ENCODE measurements at regions not wholly inside any gene's neighbourhood (a gene's known extent, or its start where the extent isn't known, plus 50 kb on each side); places are given as distances from the start of the nearest gene placed in this dataset.
"Not testable (repeated sequence)": the region's sequence is repeated elsewhere in the genome, so short reads cannot be mapped to it uniquely, and the experiment has no call there.

DNA sequence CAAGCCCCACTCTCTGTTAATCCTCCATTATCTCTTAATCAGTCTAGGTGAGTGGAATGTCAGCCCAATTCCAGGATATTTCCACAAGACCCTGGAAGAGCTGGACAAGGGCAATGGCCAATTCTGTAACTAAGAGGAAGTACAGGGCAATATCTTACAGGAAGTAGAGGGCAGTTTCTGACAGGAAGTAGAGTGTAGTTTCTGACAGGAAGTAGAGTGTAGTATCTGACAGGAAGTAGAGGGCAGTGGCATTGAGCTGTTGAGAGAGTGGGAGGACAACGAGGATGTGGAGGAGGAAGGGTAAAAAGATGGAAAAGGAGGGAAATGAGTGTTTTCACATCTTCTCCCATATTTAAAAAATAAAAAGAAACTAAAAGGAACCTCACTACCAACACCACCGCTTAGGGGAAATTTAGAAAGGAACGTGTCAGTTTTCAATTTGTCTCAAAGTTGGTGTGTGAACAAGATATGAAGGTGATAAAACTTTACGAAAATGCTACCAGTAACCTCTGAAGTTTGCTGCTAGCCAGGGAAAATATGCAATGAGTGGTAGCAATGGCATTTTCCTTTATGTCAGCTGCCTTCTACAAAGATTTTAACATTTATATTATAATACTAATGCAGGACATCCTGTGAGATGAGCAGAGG, 430.9 kb upstream of the HNRNPA3 start:
- DNase-seq, result no peak

DNA sequence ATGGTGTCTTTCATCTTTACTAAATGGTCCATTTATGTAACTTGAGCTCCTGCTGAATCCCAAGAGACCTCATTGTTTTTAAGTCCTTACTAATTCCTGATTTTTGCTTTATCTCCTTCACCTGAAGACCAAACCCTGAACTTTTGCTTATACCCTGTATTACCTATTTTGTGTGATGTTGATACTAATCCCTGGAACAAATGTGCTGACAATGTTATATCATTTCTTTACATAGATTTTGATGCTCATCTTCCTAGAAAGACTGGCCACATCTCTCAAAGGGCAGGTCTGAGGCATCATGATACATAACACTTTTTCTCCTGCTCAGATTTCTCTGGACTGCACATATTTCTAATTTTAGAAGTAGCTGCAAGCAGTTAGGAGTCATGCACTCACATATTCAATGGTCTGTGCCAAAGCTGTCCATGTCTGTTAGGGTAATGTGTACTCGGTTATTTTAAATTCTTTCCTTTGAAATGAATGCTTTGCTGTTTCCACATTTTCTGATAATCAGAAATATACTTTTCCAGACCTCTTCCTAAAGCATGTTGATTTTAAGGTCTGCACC, 427.9 kb upstream of the HNRNPA3 start:
- no peak for DNase-seq

DNA sequence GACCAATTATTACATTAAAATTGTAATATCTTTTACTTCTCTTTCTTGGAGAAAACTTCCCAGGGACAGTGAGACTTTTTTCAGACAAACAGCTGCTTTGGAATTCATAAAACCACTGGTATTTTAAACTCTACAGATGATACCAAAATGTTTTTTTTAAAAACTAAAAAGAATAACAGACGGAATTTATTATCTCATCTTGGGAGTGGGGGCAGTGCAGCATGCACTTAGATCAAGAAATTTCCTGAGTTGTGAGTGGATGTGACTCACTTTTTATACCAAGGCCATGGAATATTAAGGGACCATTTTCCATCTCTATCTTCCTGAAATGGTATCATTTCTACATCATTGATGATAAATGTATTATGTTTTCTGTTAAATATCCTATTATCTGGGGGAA, 422.8 kb upstream of the HNRNPA3 start:
- no peak for DNase-seq

DNA sequence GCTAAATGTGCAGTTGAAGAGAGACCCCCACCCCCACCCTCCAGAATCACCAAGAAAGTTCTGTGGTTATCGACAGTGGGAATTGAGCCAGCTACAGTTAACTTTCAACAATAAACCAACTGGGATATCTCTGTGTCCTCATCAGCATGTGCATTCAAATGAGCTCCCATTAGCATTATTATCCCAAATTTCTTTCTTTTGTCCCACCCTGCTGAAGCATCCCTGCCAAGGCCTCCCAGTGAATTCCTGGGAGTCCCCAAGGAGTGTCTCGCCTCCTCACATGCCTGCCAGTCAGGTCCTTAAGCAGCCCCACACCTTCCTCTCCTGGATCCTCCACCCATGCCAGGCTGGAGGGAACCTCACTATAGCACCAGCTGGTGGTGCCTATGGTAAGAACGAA, 422.1 kb upstream of the HNRNPA3 start:
- no peak for DNase-seq

DNA sequence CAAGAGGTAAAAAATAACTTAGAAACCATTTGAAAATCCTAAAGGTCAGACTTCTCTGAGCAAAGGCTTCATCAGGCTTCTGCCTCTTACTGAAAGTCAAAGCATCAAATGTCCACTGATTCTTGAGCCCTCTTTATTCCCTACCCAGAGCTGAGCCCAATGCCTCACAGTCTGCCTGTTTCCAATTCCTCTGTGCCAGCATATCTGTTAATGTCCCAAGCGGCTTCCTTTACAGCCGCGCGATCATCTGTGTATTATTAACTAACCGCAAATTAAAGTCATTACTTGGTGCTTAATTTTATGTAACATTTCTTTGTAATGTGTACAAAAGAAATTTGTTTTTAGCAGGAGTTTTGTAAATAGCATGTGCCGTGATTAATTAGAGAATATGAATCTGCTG, 418.8 kb upstream of the HNRNPA3 start:
- DNase-seq, result no peak

DNA sequence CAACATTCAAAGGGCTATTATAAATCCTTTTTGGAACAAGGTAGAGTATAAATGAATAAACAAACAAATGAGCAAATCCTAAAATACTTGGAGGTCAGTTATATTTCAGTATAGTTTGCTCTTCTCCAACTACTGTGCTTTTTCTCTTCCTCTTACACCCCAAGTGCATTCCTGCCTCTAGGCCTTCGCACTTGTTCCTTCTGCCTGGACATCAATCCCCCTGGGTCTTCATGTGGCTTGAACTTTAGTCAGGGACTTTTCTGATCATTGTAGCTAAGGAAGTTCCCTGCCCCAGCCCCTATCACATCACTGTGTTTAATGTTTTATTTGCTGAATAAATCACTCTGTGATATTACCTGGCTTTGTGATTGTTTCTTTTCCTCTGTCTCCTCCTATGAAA, 418.2 kb upstream of the HNRNPA3 start:
- DNase-seq, result no peak

DNA sequence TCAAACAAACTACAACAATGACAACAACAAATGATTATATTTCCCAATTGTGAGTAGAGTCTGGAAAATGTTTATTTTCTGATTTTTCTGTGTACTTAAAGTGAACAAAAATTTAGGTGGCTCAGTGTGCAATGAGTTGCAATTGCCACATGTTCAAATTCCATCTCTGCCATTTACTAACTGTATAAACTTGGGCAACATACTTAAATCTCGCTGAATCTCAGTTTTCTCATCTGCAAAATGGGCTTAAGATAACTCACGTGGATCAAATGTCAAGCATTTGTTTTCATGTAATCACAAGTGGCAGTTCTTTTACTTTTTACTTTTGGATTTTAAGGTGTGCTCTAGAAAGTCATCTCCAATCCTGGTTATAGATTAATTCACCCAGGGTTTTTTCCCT, 416.8 kb upstream of the HNRNPA3 start:
- no peak for DNase-seq

DNA sequence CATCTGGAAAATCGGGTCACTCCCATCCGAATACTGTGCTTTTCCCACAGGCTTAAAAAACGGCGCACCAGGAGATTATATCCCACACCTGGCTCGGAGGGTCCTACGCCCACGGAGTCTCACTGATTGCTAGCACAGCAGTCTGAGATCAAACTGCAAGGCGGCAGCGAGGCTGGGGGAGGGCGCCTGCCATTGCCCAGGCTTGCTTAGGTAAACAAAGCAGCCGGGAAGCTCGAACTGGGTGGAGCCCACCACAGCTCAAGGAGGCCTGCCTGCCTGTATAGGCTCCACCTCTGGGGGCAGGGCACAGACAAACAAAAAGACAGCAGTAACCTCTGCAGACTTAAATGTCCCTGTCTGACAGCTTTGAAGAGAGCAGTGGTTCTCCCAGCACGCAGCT, 415.9 kb upstream of the HNRNPA3 start:
- DNase-seq, result not testable (repeated sequence)

DNA sequence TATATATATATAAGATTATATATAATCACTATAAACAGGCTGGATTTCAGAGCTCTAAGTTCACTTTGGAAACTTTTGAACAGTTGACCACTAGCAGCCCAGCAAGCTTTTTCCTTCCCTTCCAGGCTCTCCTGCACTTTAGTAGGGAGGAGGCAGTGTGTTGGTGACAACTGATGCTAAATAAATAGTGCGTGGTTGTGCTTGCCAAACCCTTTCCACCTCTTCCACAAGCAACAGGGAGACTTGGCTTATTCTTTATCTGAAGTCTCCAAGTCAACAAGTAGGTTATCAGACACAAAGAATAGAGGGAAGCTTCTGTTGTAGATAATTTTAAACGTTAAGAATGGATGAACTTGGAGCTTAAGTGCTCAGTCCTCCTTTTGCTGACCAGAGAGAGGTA, 408.2 kb upstream of the HNRNPA3 start:
- DNase-seq, result no peak

DNA sequence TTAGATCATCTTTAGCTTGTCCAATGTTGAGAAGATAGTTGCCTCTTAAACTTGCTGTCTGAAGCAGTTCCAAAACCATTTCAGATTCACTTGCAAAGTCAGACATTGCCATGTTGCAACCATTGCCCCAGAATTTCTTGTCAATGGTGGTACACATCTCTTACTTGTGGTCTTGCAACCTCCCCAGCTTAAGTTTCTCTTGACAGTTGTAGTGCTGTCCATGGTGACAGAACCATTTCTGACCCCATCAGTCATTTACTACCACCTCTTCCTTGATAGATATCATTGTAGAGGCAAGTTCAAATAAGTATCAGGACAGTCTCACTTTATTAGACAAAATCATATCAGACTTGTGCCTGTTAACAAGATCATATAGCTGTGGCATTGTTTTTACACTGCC, 407.2 kb upstream of the HNRNPA3 start:
- no peak for DNase-seq

DNA sequence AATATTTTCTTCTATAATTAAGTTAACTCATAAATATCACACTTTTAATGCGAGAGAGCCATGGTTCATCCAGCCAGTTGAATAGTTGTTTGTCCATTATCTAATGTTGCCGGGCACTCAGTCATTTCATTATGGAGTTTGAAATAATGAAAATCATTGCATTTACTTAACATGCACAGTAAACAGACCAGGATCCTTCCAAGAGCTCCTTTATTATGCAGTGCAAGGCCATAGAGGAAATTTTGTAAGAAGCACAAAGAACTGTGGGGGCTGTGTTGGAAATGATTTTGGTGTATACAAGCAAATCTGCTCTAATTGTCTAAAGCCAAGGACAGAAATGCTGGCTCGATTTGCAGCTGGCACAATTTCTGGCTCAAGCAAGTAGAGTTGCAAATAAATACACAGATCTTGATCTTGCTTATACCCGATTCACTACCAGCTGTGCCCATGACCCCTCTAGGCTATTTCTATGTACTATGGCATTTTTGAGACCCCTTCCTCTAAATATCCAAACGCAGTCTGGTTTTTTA, 400.3 kb upstream of the HNRNPA3 start:
- no peak for DNase-seq

DNA sequence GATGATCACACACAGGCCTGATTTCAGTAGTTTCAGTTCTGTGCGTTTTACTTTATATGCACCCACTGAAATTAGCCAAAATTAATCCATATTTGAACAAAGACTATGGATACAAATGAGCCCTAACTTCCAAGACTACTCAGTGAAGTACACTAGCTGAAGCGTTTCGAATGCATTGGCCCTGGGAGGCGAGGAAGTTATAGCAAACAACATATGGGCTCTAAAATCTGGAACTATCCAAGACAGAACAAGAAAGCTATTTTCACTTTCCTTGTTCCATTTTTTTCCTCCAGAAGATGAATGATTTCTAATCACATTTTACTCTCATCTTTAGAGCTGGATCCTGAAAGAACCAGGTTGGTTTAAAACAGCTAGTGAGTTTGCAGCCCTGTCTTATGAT, 399.4 kb upstream of the HNRNPA3 start:
- DNase-seq, result no peak

DNA sequence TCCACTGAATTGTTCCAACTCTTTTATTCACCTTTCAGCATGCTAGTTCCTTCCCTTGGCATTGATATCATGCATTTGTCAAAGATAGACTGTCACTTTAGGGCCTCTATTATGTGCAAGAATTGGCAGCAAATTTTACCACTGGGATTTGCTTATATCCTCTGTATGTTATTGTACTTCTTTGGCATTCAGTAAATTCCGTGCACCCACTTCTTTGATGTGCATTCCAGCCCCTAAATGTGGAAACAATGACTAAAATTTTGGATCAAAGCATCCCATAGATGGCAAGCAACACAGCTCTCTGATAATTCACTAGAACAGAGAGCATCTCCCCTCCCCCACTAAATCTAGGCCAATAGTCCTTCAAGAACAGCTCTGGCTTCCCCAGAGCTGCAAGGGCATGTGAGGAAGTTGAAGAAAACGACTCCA, 399.0 kb upstream of the HNRNPA3 start:
- DNase-seq, result no peak

DNA sequence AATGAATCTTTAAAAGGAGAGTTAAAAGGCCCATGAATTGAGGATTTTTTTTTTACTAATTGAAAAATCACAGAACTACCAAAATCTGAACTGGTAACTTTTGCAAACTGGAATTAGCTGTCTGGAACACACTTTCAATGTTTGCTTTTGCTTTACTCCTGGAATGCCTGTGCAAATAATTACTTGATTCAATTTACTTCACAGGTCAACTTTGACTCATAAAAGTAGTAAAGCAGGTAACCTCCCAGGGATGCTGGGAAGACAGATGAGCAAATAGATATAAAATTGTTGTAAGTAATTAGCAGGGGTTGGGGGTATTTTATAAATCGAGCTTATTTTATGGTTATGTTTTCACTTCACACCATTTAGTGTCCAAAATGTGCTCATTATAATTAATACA, 398.3 kb upstream of the HNRNPA3 start:
- no peak for DNase-seq

DNA sequence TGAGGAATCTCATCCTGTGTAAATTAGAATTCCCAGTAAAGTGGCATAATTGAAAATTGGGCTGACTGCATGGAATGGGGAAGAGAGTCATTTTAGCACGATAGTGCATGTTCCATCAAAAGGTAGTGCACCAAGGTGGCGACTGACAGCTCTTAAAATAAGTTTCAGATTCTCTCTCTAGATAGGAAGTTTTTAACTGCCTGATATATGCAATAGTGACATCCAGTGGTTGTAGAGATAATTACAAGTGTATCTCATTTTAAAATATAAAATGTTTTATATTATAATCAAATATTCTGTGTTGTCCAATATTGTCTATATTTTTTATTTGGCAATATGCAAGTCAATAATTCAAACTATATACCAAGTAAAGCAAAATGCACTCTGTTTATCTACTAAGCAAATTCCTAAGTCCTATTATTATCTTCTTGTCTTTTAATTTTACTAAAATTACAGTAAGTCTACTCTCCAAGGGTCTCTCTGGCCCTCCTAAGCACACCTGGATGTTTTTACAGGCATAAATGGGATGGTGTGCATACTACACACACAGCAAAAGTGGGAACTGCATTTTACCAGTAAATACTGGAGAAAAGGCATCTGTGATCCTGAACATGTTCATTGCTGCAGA, 397.7 kb upstream of the HNRNPA3 start:
- DNase-seq, result no peak

DNA sequence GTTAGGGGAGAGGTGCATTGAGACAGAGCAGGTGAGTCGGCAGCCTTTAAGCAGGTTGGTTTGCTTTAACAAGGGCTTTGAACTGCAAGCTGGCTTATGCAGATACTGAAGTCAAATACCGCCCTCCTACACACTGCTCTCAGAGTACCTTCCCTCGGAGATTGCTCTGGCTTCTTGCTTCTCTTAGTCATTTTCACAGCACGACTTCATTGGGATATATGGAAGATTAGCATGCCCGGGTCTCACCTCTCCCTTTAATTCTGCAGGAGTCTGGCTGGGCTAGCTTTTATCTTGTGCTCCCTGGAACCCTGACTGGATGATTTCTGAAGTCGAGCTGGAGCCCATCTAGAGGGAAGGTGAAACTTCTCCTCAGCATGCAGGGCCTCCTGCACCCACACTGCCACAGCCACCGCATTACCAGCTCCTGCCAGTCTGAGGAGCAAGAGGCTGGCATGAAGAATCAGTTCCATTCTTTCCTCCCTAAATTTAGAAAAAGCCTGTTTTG, 395.5 kb upstream of the HNRNPA3 start:
- no peak for DNase-seq

DNA sequence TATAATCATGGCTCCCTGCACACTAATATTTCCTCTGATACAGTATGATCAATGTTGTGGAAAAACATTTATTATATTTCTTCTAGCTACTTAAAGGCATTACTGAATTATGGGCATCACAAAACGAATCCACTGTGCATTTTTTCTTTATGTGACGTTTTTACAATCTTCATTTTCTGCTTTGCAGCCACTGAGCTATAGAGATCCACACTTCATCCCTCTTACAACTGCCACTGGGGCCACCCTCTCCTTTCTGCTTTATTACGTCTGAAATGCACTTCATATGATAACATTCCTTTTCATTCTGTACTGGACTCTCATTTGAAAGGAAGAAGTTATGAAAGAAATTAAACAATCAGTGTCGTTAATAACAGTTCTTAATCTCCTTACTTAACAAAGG, 394.5 kb upstream of the HNRNPA3 start:
- no peak for DNase-seq

DNA sequence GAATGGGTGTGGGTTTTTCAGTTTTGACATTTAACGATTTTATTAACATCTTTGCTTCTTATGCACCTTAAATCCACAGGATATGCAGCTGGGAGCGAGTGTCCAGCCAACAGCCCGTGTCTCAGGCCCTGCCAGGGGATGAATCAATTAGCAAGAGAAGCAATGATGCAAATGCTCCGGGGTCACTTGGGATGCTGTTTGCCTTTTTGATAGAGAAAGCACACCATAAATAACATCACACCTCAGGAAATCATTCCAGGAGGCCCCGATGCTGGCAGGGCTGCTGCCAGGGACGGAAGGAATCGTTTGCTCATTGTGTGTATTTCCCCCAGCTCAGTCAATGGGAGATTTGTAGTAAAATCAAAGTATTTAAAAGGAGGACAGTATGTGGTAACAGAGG, 394.0 kb upstream of the HNRNPA3 start:
- DNase-seq, result no peak

DNA sequence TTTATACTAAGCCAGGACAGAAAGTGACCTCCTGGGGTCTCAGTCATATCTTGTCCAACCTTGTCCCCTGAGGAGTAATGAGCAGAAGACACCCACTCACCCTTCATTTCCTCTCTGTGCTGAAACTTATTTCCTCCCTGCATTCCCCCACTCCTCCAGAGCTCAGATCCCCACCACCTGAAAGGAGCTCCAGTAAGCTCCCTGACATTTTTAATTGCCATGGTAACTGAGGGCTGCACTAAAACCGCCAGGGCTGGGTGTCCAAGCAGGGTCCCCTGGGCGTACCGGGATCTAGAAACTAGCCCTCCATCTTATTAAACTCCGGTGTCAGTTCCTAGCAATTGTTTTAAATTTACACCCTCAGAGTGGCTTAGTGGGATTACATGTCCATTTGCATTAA, 393.3 kb upstream of the HNRNPA3 start:
- DNase-seq, result no peak

DNA sequence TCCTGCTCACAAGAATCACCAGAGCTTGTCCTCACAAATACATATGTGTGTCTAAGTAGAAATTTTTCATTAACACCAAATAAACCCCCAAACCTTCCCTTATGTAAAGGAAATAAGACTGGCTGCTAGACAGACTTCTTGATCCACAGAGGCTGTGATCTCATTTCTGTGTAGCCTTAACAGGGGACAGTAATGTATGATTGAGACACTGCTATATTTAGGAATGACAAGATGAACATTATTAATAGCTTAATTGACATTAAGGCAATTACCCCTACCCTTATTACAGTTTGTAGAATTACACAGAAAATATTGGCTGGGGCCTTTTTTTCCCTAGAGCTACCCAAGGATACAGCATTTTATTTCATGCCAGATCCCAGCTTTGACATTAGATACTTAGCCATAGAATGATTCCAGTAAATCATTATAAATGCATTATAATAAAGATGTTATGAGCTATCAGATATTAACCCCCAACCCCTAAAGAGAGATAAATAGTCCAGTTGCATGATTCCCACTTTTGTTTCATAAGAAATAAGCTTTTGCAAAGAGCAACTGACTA, 392.1 kb upstream of the HNRNPA3 start:
- DNase-seq, result no peak

DNA sequence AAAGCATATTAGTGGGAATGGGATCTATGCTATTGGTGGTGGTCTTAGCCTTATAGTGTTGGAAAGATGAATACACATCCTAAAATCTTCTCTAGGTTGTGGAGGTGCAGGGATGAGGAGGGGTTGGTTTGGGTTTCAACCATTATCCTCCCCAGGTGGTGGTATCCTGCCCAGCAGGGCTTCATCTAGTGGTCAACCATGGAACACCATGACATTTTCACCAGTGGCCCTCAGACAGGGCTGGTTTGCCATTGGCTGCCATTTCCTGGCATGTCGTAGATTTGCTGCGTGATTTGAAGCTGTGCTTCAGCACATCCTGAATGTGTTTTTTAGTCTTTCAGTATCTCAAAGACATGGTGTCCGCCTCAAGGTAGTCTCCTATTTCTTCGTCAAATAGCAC, 391.2 kb upstream of the HNRNPA3 start:
- no peak for DNase-seq

DNA sequence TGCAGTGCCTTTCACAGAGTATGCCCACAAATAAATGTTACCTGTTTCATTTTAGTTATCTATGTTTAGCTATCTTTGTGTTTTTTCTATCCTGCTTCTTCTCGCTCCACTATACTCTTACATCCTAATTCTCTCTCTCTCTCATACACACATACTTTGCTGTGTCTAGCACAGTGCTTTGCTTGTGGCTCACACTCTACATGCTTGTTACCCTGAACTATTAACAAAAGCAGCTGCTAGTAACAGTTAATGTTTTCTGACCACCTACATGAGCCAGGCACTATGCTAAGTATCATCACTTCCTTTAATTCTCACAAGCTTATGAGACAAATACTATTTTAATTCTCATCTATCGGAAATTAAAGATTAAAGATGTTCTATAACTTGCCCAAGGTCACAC, 390.5 kb upstream of the HNRNPA3 start:
- DNase-seq, result no peak

DNA sequence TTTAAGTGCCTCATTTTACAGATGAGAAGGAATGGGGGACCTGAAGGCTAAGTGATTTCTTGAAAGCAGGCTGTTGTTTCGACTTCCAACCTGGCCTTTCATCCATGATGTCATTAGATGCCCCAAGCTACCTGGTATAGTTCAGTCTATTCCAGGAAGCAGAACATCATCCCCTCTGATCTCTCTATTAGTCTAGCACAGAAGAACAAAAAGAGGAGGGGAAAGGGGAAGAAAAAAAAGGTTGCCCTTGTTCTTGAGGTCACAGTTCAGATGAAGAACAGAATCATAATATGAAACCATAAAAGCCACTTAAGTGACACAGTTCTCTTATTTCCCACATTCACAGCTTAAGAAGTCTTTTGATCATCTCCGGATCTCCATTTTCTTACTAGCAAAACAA, 386.2 kb upstream of the HNRNPA3 start:
- no peak for DNase-seq

Measured in SHP77 treated with DMSO at 0.1 percent for 48 hours (cell line).